HCT116 (cell line): ENCODE measurements at regions not wholly inside any gene's neighbourhood (a gene's known extent, or its start where the extent isn't known, plus 50 kb on each side); places are given as distances from the start of the nearest gene placed in this dataset.

Source experiments
- ATAC-seq: fragments of 200-7000 bp; cut with Tn5 transposase; 2 replicates; pipeline ENCODE4 v1.9.1; 2020; ENCODE audit warnings: mild to moderate bottlenecking, moderate library complexity
- BruUV-seq: library from RNA; stranded (reverse); fragments of 400-500 nt; replicated peaks from 2 replicates; lab custom pipeline; 2021; lab: Mats Ljungman, UMichigan
- CTCF ChIA-PET: fragments of 300-600 bp; sonication (Branson Sonifier 250); formaldehyde crosslinking; loops from one replicate; lab custom pipeline; 2021; ENCODE audit warnings: antibody characterized with exemption; lab: Charles Lee
- POLR2A ChIA-PET: fragments of 300-600, 350-600 bp; sonication (Branson Sonifier 250); formaldehyde crosslinking; loops from one replicate; lab custom pipeline; 2021; ENCODE audit warnings: antibody characterized with exemption; lab: Charles Lee
- RAD21 ChIA-PET, 2 experiments: fragments of 300-600 bp; sonication (Branson Sonifier 250); formaldehyde crosslinking; loops; one replicate each; lab custom pipeline; 2023; ENCODE audit warnings: low total read pairs in 2 of 2; ENCODE audit not compliant: uncharacterized antibody in 2 of 2, unreplicated experiment in 2 of 2, low non-redundant PET in 1 of 2; lab: Charles Lee
- DNase-seq: peaks from one replicate; pipeline ENCODE4 v3.0.0-alpha.2; 2010; ENCODE audit warnings: low read depth, low spot score
- H2AFZ ChIP-seq: fragments of 200-600 bp; shearing (Covaris generic), sonication (generic); 2 replicates; pipeline ENCODE4 v1.6.1; 2017; ENCODE audit warnings: low read depth, mixed run types, mixed read lengths, antibody characterized with exemption, low read length; ENCODE audit not compliant: poor library complexity, severe bottlenecking
- H3K27ac ChIP-seq: 2 replicates; pipeline ENCODE4 v1.5.1; 2012; ENCODE audit warnings: low read depth, low read length
- H3K27me3 ChIP-seq: fragments of 200-600 bp; sonication (generic); 2 replicates; pipeline ENCODE4 v1.6.1; 2016; ENCODE audit warnings: mixed run types, low read length, mixed read lengths; ENCODE audit not compliant: insufficient read depth
- H3K36me3 ChIP-seq, 2 experiments: fragments of 200-500 bp in 1 of 2; fragments of 200-600 bp in 1 of 2; sonication (Bioruptor generic) in 1 of 2; sonication (generic) in 1 of 2; 2 replicates each; pipeline versions ENCODE4 v1.5.1 to v1.6.1; 2014 to 2016; ENCODE audit warnings: low read length in 2 of 2, inconsistent platforms in 1 of 2, mixed read lengths in 1 of 2, mixed run types in 1 of 2; ENCODE audit not compliant: insufficient read depth in 2 of 2, control insufficient read depth in 1 of 2
- H3K4me1 ChIP-seq, 2 experiments: fragments of 200-600 bp in 1 of 2; sonication (generic) in 1 of 2; 2 replicates each; pipeline versions ENCODE4 v1.5.1 to v1.6.1; 2012 to 2017; ENCODE audit warnings: low read length in 2 of 2, inconsistent platforms in 1 of 2, mild to moderate bottlenecking in 1 of 2, mixed read lengths in 1 of 2, mixed run types in 1 of 2, moderate library complexity in 1 of 2; ENCODE audit not compliant: insufficient read depth in 2 of 2, control insufficient read depth in 1 of 2
- H3K4me2 ChIP-seq: fragments of 200-600 bp; sonication (generic); 2 replicates; pipeline ENCODE4 v1.6.1; 2017; ENCODE audit warnings: mixed run types, low read length, mixed read lengths
- H3K4me3 ChIP-seq, 2 experiments: fragments of 200-600 bp in 1 of 2; sonication (generic) in 1 of 2; replicated peaks in 1 of 2; 2 replicates each; pipeline ENCODE4 v1.5.1; 2011 to 2016; ENCODE audit warnings: low read length in 2 of 2, control low read depth in 1 of 2, low read depth in 1 of 2, mild to moderate bottlenecking in 1 of 2, mixed read lengths in 1 of 2, mixed run types in 1 of 2
- H3K79me2 ChIP-seq: fragments of 200-600 bp; sonication (generic); 2 replicates; pipeline ENCODE4 v1.6.1; 2017; ENCODE audit warnings: mild to moderate bottlenecking, mixed run types, low read length, moderate library complexity, mixed read lengths; ENCODE audit not compliant: insufficient read depth
- H3K9ac ChIP-seq: fragments of 200-600 bp; sonication (generic); 2 replicates; pipeline ENCODE4 v1.6.1; 2016; ENCODE audit warnings: low read length, mixed read lengths
- H3K9me2 ChIP-seq: fragments of 200-600 bp; sonication (generic), shearing (Covaris generic); 2 replicates; pipeline ENCODE4 v1.6.1; 2017; ENCODE audit warnings: mixed run types, mild to moderate bottlenecking, moderate library complexity; ENCODE audit not compliant: insufficient read depth
- H3K9me3 ChIP-seq, 2 experiments: fragments of 200-500 bp in 1 of 2; fragments of 200-600 bp in 1 of 2; sonication (Bioruptor generic) in 1 of 2; sonication (generic) in 1 of 2; 2 replicates each; pipeline ENCODE4 v1.6.1; 2014 to 2017; ENCODE audit warnings: low read length in 2 of 2, mixed read lengths in 2 of 2, inconsistent platforms in 1 of 2, low read depth in 1 of 2, mild to moderate bottlenecking in 1 of 2, mixed run types in 1 of 2, moderate library complexity in 1 of 2; ENCODE audit not compliant: control insufficient read depth in 1 of 2, insufficient read depth in 1 of 2
- H4K20me1 ChIP-seq: fragments of 200-600 bp; sonication (generic), shearing (Covaris generic); 2 replicates; pipeline ENCODE4 v1.6.1; 2017; ENCODE audit warnings: mixed run types, mild to moderate bottlenecking, moderate library complexity; ENCODE audit not compliant: insufficient read depth
- ATF3 ChIP-seq: IDR thresholded peaks from 2 replicates; pipeline ENCODE4 v1.6.1; 2012
- CBX3 ChIP-seq: IDR thresholded peaks from 2 replicates; pipeline ENCODE4 v1.6.1; 2012; ENCODE audit warnings: low read depth
- CEBPB ChIP-seq: IDR thresholded peaks from 2 replicates; pipeline ENCODE4 v1.6.1; 2012; ENCODE audit warnings: low read depth
- CTCF ChIP-seq, 3 experiments: fragments of 200-600 bp in 1 of 3; sonication (generic) in 1 of 3; IDR thresholded peaks in 2 of 3; conservative IDR thresholded peaks in 1 of 3; 2 replicates each; pipeline ENCODE4 v1.5.1; 2012 to 2017; ENCODE audit warnings: low read depth in 2 of 3, low read length in 2 of 3, antibody characterized with exemption in 1 of 3, borderline replicate concordance in 1 of 3, control low read depth in 1 of 3, mild to moderate bottlenecking in 1 of 3, mixed read lengths in 1 of 3, mixed run types in 1 of 3, moderate library complexity in 1 of 3; ENCODE audit not compliant: insufficient read depth in 1 of 3
- EGR1 ChIP-seq: IDR thresholded peaks from 2 replicates; pipeline ENCODE4 v1.6.1; 2012; ENCODE audit warnings: low read depth
- ELF1 ChIP-seq: IDR thresholded peaks from 2 replicates; pipeline ENCODE4 v1.6.1; 2012; ENCODE audit warnings: low read depth, borderline replicate concordance
- EZH2 ChIP-seq: fragments of 200-600 bp; sonication (generic); IDR thresholded peaks from 2 replicates; pipeline ENCODE4 v1.6.1; 2017; ENCODE audit warnings: antibody characterized with exemption, mixed run types
- EZH2phosphoT487 ChIP-seq: fragments of 200-600 bp; IDR thresholded peaks from 2 replicates; pipeline ENCODE4 v1.6.1; 2018; ENCODE audit warnings: antibody characterized with exemption, borderline replicate concordance
- FOSL1 ChIP-seq: IDR thresholded peaks from 2 replicates; pipeline ENCODE4 v1.6.1; 2012; ENCODE audit warnings: low read depth
- JUND ChIP-seq: IDR thresholded peaks from 2 replicates; pipeline ENCODE4 v1.6.1; 2012
- MAX ChIP-seq: IDR thresholded peaks from 2 replicates; pipeline ENCODE4 v1.6.1; 2012
- POLR2A ChIP-seq: IDR thresholded peaks from 2 replicates; pipeline ENCODE4 v1.7.0; 2011; ENCODE audit warnings: borderline replicate concordance; ENCODE audit not compliant: insufficient read depth, insufficient read length; ENCODE audit errors: extremely low read depth
- POLR2AphosphoS5 ChIP-seq: IDR thresholded peaks from 2 replicates; pipeline ENCODE4 v1.6.1; 2011; ENCODE audit warnings: mild to moderate bottlenecking, low read depth, low read length, moderate library complexity
- RAD21 ChIP-seq: IDR thresholded peaks from 2 replicates; pipeline ENCODE4 v1.6.1; 2012; ENCODE audit warnings: low read depth, mild to moderate bottlenecking
- REST ChIP-seq: IDR thresholded peaks from 2 replicates; pipeline ENCODE4 v1.6.1; 2012; ENCODE audit warnings: low read depth
- SIN3A ChIP-seq: IDR thresholded peaks from 2 replicates; pipeline ENCODE4 v1.6.1; 2012; ENCODE audit warnings: low read depth
- SP1 ChIP-seq: IDR thresholded peaks from 2 replicates; pipeline ENCODE4 v1.6.1; 2012; ENCODE audit warnings: low read depth
- SRF ChIP-seq: IDR thresholded peaks from 2 replicates; pipeline ENCODE4 v1.6.1; 2012; ENCODE audit warnings: low read depth
- ZFX ChIP-seq: fragments of 450-650 bp; IDR thresholded peaks from 2 replicates; pipeline ENCODE4 v1.6.1; 2017
- ZNF274 ChIP-seq: fragments of 200-500 bp; sonication (Bioruptor generic); IDR thresholded peaks from 2 replicates; pipeline ENCODE4 v1.6.1; 2014; ENCODE audit warnings: mild to moderate bottlenecking, low read depth, low read length, inconsistent platforms
- intact Hi-C: fragments of 100-400 bp; cut with micrococcal nuclease; formaldehyde crosslinking; loops from 2 replicates; pipeline ENCODE4 v1.10.0; 2022

- Histone ChIP-seq H3K4me3 (no peak overlapping the region), H3K36me3 (no peaks in the 10 kb centered on the region), H3K9me2 (no peaks in the 10 kb centered on the region), H3K9ac (no peak overlapping the region), H3K9me3 (peaks cover 11 to 22% of the 10 kb centered on the region in 2 experiments; a peak in 2 of 4 replicates), H3K27me3 (no peaks in the 10 kb centered on the region), H2AFZ (no peak overlapping the region), H4K20me1 (no peaks in the 10 kb centered on the region), H3K27ac (no peak overlapping the region), H3K4me2 (no peak overlapping the region), H3K79me2 (no peaks in the 10 kb centered on the region), H3K4me1 (no peaks in the 10 kb centered on the region)
- no peak for TF ChIP-seq EZH2phosphoT487
- TF ChIP-seq SP1, result no peak
- TF ChIP-seq MAX, result no peak
- TF ChIP-seq SIN3A, result no peak
- no peak for TF ChIP-seq EGR1
- no peak for TF ChIP-seq POLR2A
- TF ChIP-seq ATF3, result no peak
- no peak for TF ChIP-seq REST
- TF ChIP-seq POLR2AphosphoS5, result no peak
- no peak for TF ChIP-seq SRF
- TF ChIP-seq FOSL1, result no peak
- TF ChIP-seq CEBPB, result no peak
- TF ChIP-seq CTCF (IDR thresholded peaks at IDR 0.05 in 2 of 3, conservative IDR thresholded peaks at IDR 0.05 in 1 of 3; ENCODE audit: borderline replicate concordance in 1 of 3, insufficient read depth in 1 of 3, low read depth in 2 of 3, low read length in 2 of 3), result no peak
- TF ChIP-seq RAD21, result no peak
- no peak for TF ChIP-seq ZNF274
- TF ChIP-seq ZFX, result no peak
- TF ChIP-seq ELF1, result no peak
- no peak for TF ChIP-seq EZH2
- no peak for TF ChIP-seq CBX3
- no peak for TF ChIP-seq JUND
- CTCF ChIA-PET, result no interaction called here
- ATAC-seq (no peak), DNase-seq (no peak)
- intact Hi-C loops, result no loop called here
- RAD21 ChIA-PET, result no interaction called here
- POLR2A ChIA-PET, result no interaction called here
- no TSS peak for BruUV-seq
These were observed 768.2 kb downstream of the GALR1 start for GRCh38 chr18:78017869-78018268.
